HFF-Myc (cell line): ENCODE measurements at regions not wholly inside any gene's neighbourhood (a gene's known extent, or its start where the extent isn't known, plus 50 kb on each side); places are given as distances from the start of the nearest gene placed in this dataset.
"Not testable (repeated sequence)": the region's sequence is repeated elsewhere in the genome, so short reads cannot be mapped to it uniquely, and the experiment has no call there.

ENCODE experiments used
- DNase-seq: peaks from one replicate; pipeline ENCODE4 v3.0.0-alpha.2; 2011; ENCODE audit warnings: low read depth; ENCODE audit errors: extremely low read depth
- H3K4me3 ChIP-seq: replicated peaks from 2 replicates; pipeline ENCODE4 v1.5.1; 2011; ENCODE audit warnings: low read depth, mild to moderate bottlenecking, control low read depth, low read length
- CTCF ChIP-seq: IDR thresholded peaks from 2 replicates; pipeline ENCODE4 v1.5.1; 2012; ENCODE audit warnings: mild to moderate bottlenecking, low read depth, low read length, control low read depth; ENCODE audit errors: missing control alignments

- no peak overlapping the region for H3K4me3 ChIP-seq
- TF ChIP-seq CTCF, result no peak
- DNase-seq, result no peak
These were observed 586.3 kb downstream of the HTR1B start for GRCh38 chr6:76876922-76877553.

GRCh38 chr6:76876430-76876829 lies 586.9 kb downstream of the HTR1B start:
- H3K4me3 ChIP-seq, DNase-seq: not testable (repeated sequence)

GRCh38 chr6:76867182-76867581 lies 596.1 kb downstream of the HTR1B start:
- no peak for DNase-seq
- no peak for TF ChIP-seq CTCF
- H3K4me3 ChIP-seq, result no peak overlapping the region

- no peak overlapping the region for H3K4me3 ChIP-seq
- no peak for TF ChIP-seq CTCF
- no peak for DNase-seq
These were observed 597.0 kb downstream of the HTR1B start for GRCh38 chr6:76866091-76866915.

- DNase-seq, result no peak
- TF ChIP-seq CTCF, result no peak
- H3K4me3 ChIP-seq, result no peak overlapping the region
These were observed 600.4 kb downstream of the HTR1B start for GRCh38 chr6:76862936-76863335.

GRCh38 chr6:76861403-76861802 lies 601.9 kb downstream of the HTR1B start:
- no peak for DNase-seq
- TF ChIP-seq CTCF, result peak; percentile 6
- H3K4me3 ChIP-seq, result no peak overlapping the region

GRCh38 chr6:76856065-76856464 lies 607.2 kb downstream of the HTR1B start:
- TF ChIP-seq CTCF, result no peak
- H3K4me3 ChIP-seq, result no peak overlapping the region
- DNase-seq, result no peak
